Fibroblast of the aortic adventitia (primary cell): ENCODE measurements at regions not wholly inside any gene's neighbourhood (a gene's known extent, or its start where the extent isn't known, plus 50 kb on each side); places are given as distances from the start of the nearest gene placed in this dataset.
"Not testable (repeated sequence)": the region's sequence is repeated elsewhere in the genome, so short reads cannot be mapped to it uniquely, and the experiment has no call there.

Experiments
- DNase-seq: peaks from one replicate; pipeline ENCODE4 v3.0.0-alpha.2; 2010; ENCODE audit warnings: low read depth
- H3K4me3 ChIP-seq: 2 replicates; pipeline ENCODE4 v1.5.1; 2011; ENCODE audit warnings: low read depth, mild to moderate bottlenecking, control low read depth, low read length, moderate library complexity
- TF ChIP-seq, protein P1 (sequence below): IDR thresholded peaks from 2 replicates; pipeline ENCODE4 v1.5.1; 2011; ENCODE audit warnings: mild to moderate bottlenecking, low read length, control low read depth, inconsistent platforms; ENCODE audit not compliant: insufficient read depth

DNA sequence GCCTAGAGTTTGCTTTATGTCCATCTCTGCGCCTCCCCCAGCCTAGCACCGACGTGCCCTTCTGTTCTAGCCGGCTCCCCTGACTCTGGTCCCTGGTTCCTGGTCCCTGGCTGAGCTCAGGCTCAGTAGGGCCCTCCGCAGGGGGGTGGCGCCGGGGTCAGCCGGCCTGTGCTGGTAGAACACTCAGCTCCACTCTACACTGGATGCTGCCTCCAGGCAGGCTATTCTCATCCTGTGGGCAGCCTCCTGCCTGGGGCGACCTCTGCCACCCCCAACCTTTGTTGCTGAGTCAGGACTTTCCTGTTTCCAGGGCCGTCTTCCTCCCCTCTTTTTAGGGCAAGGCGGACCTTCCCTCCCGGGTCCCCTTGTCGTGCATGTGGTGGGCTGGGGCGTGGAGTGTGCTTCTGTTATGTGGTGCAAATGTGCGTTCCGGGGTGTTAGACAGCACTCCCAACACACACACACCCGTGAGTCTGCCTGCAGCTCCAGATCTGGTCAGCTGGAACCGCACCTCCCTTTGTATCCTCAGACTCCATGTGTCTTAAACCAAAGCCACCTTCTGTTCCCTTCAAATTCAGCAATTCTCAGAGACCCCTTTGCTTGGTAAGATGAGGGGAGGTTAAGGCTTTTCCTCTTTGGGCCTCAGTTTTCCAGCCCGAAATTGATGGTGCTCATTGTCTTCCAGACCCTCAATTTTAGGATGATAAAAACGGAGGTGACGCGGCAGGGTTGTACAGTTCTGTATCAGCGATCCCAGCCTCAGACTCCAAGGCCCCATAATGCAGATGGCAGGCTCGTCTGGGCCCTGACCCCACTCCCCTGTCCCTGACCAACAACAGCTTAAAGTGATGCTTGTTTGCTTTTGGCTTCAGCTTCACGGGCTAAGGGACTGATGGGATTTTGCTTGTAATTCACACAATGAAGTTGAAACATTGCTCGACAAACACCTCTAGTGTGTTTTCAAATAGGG, 1327.9 kb downstream of the BRD1 start:
- H3K4me3 ChIP-seq = no peak overlapping the region
- DNase-seq = no peak
- TF ChIP-seq, protein P1, sequence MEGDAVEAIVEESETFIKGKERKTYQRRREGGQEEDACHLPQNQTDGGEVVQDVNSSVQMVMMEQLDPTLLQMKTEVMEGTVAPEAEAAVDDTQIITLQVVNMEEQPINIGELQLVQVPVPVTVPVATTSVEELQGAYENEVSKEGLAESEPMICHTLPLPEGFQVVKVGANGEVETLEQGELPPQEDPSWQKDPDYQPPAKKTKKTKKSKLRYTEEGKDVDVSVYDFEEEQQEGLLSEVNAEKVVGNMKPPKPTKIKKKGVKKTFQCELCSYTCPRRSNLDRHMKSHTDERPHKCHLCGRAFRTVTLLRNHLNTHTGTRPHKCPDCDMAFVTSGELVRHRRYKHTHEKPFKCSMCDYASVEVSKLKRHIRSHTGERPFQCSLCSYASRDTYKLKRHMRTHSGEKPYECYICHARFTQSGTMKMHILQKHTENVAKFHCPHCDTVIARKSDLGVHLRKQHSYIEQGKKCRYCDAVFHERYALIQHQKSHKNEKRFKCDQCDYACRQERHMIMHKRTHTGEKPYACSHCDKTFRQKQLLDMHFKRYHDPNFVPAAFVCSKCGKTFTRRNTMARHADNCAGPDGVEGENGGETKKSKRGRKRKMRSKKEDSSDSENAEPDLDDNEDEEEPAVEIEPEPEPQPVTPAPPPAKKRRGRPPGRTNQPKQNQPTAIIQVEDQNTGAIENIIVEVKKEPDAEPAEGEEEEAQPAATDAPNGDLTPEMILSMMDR = no peak

DNA sequence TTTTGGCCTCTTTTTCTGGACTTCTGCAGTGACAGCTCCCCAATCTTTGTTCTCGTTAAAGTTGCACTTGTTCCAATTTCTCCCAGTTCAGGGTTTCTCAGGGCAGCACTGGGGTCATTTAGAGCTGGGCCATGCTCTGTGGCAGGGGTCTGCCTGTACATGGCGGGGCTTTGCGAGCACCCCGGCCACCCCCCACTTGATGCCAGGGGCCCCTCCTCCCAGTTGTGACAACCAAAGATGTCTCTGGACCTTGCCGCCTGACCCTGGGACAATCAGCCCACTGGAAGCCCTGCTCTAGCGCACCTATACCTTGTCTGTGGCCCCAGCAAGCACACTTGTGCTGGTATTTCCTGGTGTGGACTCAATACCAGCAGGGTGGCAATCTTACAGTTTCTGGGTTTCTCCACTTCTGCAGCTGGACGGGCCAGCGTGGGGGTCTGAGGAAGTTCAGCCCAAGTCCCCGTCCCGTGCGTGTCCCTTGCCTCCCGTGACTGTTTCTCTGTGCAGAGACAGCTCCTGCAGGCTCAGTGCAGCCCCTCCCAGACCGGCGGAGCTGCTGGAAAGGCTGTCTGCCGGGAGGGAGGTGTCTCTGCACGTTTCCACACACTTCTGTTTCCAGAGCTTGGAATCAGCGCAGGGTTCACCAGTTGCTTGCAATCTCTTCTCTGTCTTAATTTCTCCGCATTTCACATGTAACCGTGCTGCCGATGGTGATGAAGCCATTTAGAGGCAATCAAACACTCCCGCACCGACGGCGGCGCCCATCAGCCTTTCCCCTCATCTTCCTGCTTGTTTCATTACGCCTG, 1328.9 kb downstream of the BRD1 start:
- no peak overlapping the region for H3K4me3 ChIP-seq
- DNase-seq = no peak
- TF ChIP-seq, protein P1 = no peak

DNA sequence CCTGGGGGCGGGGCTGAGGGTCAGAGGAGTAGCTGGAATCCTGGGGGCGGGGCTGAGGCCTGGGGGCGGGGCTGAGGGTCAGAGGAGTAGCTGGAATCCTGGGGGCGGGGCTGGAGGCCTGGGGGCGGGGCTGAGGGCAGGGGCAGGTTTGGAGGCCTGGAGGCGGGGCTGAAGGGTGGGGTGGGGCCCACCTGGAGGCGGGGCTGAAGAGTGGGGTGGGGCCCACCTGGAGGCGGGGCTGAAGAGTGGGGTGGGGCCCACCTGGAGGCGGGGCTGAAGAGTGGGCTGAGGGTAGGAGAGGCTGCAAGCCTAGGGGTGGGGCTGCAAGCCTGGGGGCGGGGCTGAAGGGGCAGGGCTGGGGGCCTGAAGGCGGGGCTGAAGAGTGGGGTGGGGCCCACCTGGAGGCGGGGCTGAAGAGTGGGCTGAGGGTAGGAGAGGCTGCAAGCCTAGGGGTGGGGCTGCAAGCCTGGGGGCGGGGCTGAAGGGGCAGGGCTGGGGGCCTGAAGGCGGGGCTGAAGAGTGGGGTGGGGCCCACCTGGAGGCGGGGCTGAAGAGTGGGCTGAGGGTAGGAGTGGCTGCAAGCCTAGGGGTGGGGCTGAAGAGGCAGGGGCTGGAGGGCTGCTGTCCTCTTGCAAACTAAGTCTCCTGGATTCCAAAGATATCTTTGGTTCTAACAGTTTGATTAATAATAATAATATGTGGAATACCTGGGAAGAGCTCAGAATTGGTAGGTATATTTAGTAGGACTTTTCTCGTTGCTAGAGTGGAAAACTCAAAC, 1329.7 kb downstream of the BRD1 start:
- not testable (repeated sequence) for H3K4me3 ChIP-seq, DNase-seq

- DNase-seq = no peak
- TF ChIP-seq, protein P1 = no peak
- H3K4me3 ChIP-seq = no peak overlapping the region
Measured at GRCh38 chr22:48496987-48497650, 1330.6 kb downstream of the BRD1 start.

DNA sequence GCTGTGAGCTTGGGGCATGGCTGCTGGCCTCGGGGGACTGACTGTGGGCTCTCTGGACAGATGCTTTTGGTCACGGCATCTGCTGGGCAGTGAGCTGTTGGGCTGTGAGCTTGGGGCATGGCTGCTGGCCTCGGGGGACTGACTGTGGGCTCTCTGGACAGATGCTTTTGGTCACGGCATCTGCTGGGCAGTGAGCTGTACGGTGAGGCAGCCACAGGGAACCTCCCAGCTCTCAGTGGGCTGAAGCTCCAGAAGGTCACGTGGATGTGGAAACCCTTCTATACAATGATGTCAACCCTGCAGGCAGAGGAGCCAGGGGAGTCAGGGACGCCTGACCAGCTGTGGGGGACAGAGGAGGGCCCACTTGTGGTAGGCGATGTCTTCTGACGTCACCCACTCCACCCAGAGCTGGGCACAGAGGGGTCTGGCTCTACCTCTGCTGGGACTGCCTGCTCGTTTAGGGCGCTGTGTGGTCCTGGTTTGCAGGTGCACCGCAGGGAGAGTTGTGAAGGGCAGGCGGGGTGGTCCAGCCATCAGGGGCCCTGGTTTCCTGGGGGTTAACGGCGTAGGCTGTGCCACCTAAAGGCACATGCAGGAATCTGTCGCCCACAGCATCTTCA, 1331.3 kb downstream of the BRD1 start:
- no peak for DNase-seq
- TF ChIP-seq, protein P1 = no peak
- no peak overlapping the region for H3K4me3 ChIP-seq

GRCh38 chr22:48495751-48496080, 1332.0 kb downstream of the BRD1 start:
- TF ChIP-seq, protein P1 = no peak
- no peak for DNase-seq
- no peak overlapping the region for H3K4me3 ChIP-seq
